Spleen (tissue), 7 donors: ENCODE measurements at regions not wholly inside any gene's neighbourhood (a gene's known extent, or its start where the extent isn't known, plus 50 kb on each side); places are given as distances from the start of the nearest gene placed in this dataset.

Experiments
- CTCF ChIP-seq, 11 experiments: fragments of 200-600 bp in 7 of 11; fragments of 450-650 bp in 4 of 11; sonication (generic) in 4 of 11; IDR thresholded peaks in 8 of 11; conservative IDR thresholded peaks in 3 of 11; 1 replicate in 7 of 11; 2 replicates in 4 of 11; pipeline versions ENCODE4 v1.4.0 to v1.8.0; 2016 to 2021; ENCODE audit warnings: antibody characterized with exemption in 11 of 11, inconsistent platforms in 4 of 11, mild to moderate bottlenecking in 1 of 11
- POLR2A ChIP-seq, 3 donors: fragments of 450-650 bp; IDR thresholded peaks; one replicate each; pipeline ENCODE4 v1.5.1; 2017; ENCODE audit warnings: antibody characterized with exemption in 3 of 3, mild to moderate bottlenecking in 1 of 3
- POLR2AphosphoS5 ChIP-seq, 3 donors: sonication (generic); formaldehyde crosslinking; IDR thresholded peaks; one replicate each; pipeline ENCODE4 v1.5.1; 2017; ENCODE audit warnings: antibody characterized with exemption in 3 of 3
- donor health status: DM: no; HTN: no; CAD: no; lungs with moderate emphysema.
- donor health status: DM: no; HTN: no; CAD: no.
- donor health status: DM: no; HTN: no; CAD: no.

DNA sequence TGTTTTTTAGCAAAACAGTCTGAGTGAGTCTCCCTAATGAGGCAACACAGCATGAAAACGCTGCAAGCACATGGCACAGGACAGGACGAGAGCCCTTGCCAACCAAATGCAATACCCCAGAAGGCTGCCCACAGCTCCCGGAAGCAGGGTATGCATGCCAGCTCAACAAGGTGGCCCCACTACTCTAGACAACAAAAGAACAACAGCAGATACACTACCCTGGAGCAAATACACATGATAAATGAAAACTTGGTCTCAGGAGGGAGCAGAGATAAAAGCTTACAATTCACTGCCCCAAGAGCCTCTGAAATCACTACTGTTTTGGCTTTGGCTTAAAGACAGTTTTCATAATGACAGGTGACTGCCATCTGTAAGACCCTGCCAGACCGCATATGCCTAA is 785.4 kb upstream of the API5 start:
- TF ChIP-seq POLR2AphosphoS5 (IDR thresholded peaks at IDR 0.05), result no peak
- no peak for TF ChIP-seq CTCF (IDR thresholded peaks at IDR 0.05 in 8 of 11, conservative IDR thresholded peaks at IDR 0.05 in 3 of 11)
- TF ChIP-seq POLR2A (IDR thresholded peaks at IDR 0.05), result no peak
